Karpas-422 (cell line): ENCODE measurements at regions not wholly inside any gene's neighbourhood (a gene's known extent, or its start where the extent isn't known, plus 50 kb on each side); places are given as distances from the start of the nearest gene placed in this dataset.
"Not testable (repeated sequence)": the region's sequence is repeated elsewhere in the genome, so short reads cannot be mapped to it uniquely, and the experiment has no call there.

ENCODE experiments used
- DNase-seq: peaks from one replicate; pipeline ENCODE4 v3.0.0-alpha.2; 2015
- H2AFZ ChIP-seq: fragments of 200-600 bp; sonication (generic); 2 replicates; pipeline ENCODE4 v1.6.1; 2014; ENCODE audit warnings: antibody characterized with exemption, low read length, mixed read lengths
- H3K27ac ChIP-seq: fragments of 200-600 bp; sonication (generic); 2 replicates; pipeline ENCODE4 v1.5.1; 2014; ENCODE audit warnings: mild to moderate bottlenecking, low read length, moderate library complexity
- H3K27me3 ChIP-seq: fragments of 200-600 bp; sonication (generic); 2 replicates; pipeline ENCODE4 v1.6.1; 2014; ENCODE audit warnings: low read length, mixed read lengths
- H3K36me3 ChIP-seq: fragments of 200-600 bp; sonication (generic); 2 replicates; pipeline ENCODE4 v1.6.1; 2014; ENCODE audit warnings: low read length, mixed read lengths; ENCODE audit not compliant: insufficient read depth
- H3K4me1 ChIP-seq: fragments of 200-600 bp; sonication (generic); 2 replicates; pipeline ENCODE4 v1.6.1; 2014; ENCODE audit warnings: mild to moderate bottlenecking, low read length, mixed read lengths
- H3K4me2 ChIP-seq: fragments of 200-600 bp; sonication (generic); 2 replicates; pipeline ENCODE4 v1.6.1; 2014; ENCODE audit warnings: low read length, low read depth, mild to moderate bottlenecking; ENCODE audit not compliant: poor library complexity, severe bottlenecking
- H3K4me3 ChIP-seq: fragments of 200-600 bp; sonication (generic); 2 replicates; pipeline ENCODE4 v1.5.1; 2014; ENCODE audit warnings: mild to moderate bottlenecking, antibody characterized with exemption, low read length, mixed read lengths
- H3K79me2 ChIP-seq: fragments of 200-600 bp; sonication (generic); 2 replicates; pipeline ENCODE4 v1.6.1; 2014; ENCODE audit warnings: mild to moderate bottlenecking, low read length, mixed read lengths
- H3K9ac ChIP-seq: fragments of 200-600 bp; sonication (generic); 2 replicates; pipeline ENCODE4 v1.6.0; 2014; ENCODE audit warnings: low read length
- H3K9me2 ChIP-seq: fragments of 200-600 bp; sonication (generic), shearing (Covaris generic); replicated peaks from 2 replicates; pipeline ENCODE4 v1.6.0; 2014; ENCODE audit warnings: mild to moderate bottlenecking, low read length, moderate library complexity; ENCODE audit not compliant: insufficient read depth
- H3K9me3 ChIP-seq: fragments of 300-700, 200-600 bp; sonication (generic); 2 replicates; pipeline ENCODE4 v1.6.1; 2014; ENCODE audit warnings: low read length, mixed read lengths
- H4K20me1 ChIP-seq: fragments of 200-600 bp; sonication (generic); 2 replicates; pipeline ENCODE4 v1.6.1; 2014; ENCODE audit warnings: mild to moderate bottlenecking, antibody characterized with exemption, low read length, low read depth; ENCODE audit not compliant: insufficient read depth

DNA sequence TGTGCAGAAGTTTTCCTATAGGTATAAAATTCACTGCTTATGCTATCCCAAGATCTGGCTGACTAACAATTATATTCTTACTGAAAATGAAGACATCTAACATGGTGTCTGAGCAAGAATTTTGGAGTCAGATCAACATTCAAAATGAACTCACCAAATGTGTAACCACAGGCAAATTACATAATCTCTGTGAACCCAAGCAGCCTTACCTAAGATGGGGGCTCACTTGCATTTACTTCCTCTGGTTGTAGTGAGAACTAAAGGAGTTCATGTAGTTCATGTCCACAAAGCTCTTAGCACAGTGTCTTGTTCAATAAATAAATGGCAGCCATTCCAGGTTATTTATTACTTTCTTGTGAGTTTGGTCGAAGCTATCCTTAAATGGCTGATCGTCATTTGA is 163.9 kb upstream of the LCORL start:
- Histone ChIP-seq H3K9me2 (no peaks in the 10 kb centered on the region), H3K4me2 (peak overlapping the region; percentile 36), H3K27me3 (no peaks in the 10 kb centered on the region), H3K36me3 (no peaks in the 10 kb centered on the region), H3K4me1 (peaks cover 32% of the 10 kb centered on the region), H3K4me3 (no peak overlapping the region), H3K9me3 (no peaks in the 10 kb centered on the region), H3K79me2 (no peaks in the 10 kb centered on the region), H2AFZ (peak overlapping the region; percentile 17; the same call in 1 of the 2 replicates), H3K9ac (no peak overlapping the region), H3K27ac (no peak overlapping the region), H4K20me1 (no peaks in the 10 kb centered on the region)
- peak; percentile 73 for DNase-seq

DNA sequence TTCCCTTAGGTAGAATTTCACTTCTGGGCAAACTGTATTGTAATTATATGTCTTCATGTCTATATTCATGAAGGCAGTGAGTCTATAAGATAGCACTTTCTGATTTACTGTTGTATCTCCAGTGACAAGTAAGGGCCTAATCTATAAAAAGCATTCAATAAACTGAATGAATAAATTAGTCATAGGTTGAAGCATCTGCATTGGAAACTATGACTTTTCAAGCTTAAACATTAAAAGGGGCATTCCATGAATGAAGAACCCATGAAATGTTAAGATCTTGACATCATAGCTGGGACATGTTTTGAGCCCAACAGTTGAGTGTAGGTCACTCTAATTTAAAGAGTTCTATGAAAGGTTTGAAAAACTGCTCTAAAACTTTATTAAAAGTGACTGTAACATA is 159.3 kb upstream of the LCORL start:
- no peak for DNase-seq
- H3K9ac ChIP-seq: no peak overlapping the region
- no peak overlapping the region for H3K27ac ChIP-seq
- H2AFZ ChIP-seq: no peak overlapping the region
- H3K4me3 ChIP-seq: no peak overlapping the region
- H3K4me2 ChIP-seq: no peak overlapping the region
- no peaks in the 10 kb centered on the region for H3K79me2 ChIP-seq
- peaks cover 12% of the 10 kb centered on the region for H3K4me1 ChIP-seq
- no peaks in the 10 kb centered on the region for H3K9me3 ChIP-seq
- H4K20me1 ChIP-seq: no peaks in the 10 kb centered on the region
- no peaks in the 10 kb centered on the region for H3K36me3 ChIP-seq
- H3K27me3 ChIP-seq: no peaks in the 10 kb centered on the region
- no peaks in the 10 kb centered on the region for H3K9me2 ChIP-seq

DNA sequence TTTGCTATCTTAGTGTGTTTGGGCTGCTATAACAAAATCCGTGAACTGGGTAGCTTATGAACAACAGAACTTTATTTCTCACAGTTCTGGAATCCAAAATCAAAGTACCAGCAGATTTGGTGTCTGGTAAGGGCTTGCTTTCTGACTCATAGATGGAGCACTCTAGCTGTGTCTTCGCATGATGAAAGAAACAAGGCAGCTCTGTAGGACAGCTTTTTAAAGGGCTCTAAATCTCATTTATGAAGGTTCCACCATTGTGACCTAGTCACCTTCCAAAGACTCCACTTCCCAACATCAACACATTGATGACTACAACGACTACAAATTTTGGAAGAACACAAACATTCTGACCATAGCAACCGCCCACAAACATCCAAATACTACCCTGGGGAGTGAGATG is 158.6 kb upstream of the LCORL start:
- Histone ChIP-seq H3K27ac (no peak overlapping the region), H3K9me3 (no peaks in the 10 kb centered on the region), H3K27me3 (no peaks in the 10 kb centered on the region), H4K20me1 (no peaks in the 10 kb centered on the region), H3K79me2 (no peaks in the 10 kb centered on the region), H3K4me2 (no peak overlapping the region), H3K9ac (no peak overlapping the region), H2AFZ (no peak overlapping the region), H3K4me1 (peaks cover 4% of the 10 kb centered on the region), H3K9me2 (no peaks in the 10 kb centered on the region), H3K4me3 (no peak overlapping the region), H3K36me3 (no peaks in the 10 kb centered on the region)
- DNase-seq: no peak

DNA sequence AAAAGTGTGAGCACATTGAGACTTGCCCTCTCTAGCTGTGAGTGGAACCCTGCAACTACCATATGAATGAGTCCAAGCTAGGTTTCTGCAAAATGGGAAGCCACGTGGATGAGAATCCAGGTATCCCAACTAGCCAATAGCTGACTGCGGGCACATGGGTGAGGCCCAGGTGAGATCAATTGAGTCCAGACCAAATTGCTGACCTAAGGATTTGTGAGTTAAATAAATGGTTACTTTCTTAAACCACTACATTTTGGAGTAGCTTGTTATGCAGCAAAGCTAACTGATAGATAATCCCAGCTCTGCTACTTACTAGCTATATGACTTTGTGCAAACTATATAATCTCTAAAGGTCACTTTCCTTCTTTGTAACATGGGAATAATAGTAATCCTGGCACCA is 150.3 kb upstream of the LCORL start:
- no peak overlapping the region for H3K9ac ChIP-seq
- no peaks in the 10 kb centered on the region for H3K9me2 ChIP-seq
- no peak for DNase-seq
- no peaks in the 10 kb centered on the region for H4K20me1 ChIP-seq
- H3K36me3 ChIP-seq: no peaks in the 10 kb centered on the region
- no peaks in the 10 kb centered on the region for H3K4me1 ChIP-seq
- H3K79me2 ChIP-seq: no peaks in the 10 kb centered on the region
- H3K27me3 ChIP-seq: no peaks in the 10 kb centered on the region
- H3K9me3 ChIP-seq: no peaks in the 10 kb centered on the region
- no peak overlapping the region for H3K27ac ChIP-seq
- H3K4me3 ChIP-seq: no peak overlapping the region
- no peak overlapping the region for H3K4me2 ChIP-seq
- H2AFZ ChIP-seq: no peak overlapping the region

DNA sequence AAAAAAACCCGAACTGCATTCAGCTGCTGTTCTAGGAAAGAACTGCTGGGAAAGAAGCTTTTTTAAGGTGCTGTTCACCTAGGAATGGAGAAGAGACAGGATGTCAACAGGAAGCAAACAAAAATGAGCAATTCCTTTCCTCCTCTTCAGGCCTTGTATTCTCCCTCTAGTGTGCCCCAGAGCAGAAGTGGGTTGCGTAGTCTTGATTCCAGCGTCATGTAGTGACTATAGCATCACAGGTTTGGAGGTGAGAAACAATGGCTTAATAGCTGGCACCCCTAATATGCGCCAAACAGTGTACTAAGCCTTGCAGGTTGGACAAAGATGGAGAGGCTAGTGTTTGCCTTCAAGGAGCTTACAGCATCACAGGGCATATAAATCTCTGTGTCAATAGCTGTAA is 146.3 kb upstream of the LCORL start:
- Histone ChIP-seq H3K9me3 (no peaks in the 10 kb centered on the region), H3K79me2 (no peaks in the 10 kb centered on the region), H3K27me3 (no peaks in the 10 kb centered on the region), H4K20me1 (no peaks in the 10 kb centered on the region), H3K27ac (no peak overlapping the region), H3K9ac (no peak overlapping the region), H3K4me2 (no peak overlapping the region), H3K4me3 (no peak overlapping the region), H2AFZ (no peak overlapping the region), H3K9me2 (no peaks in the 10 kb centered on the region), H3K36me3 (no peaks in the 10 kb centered on the region), H3K4me1 (no peaks in the 10 kb centered on the region)
- no peak for DNase-seq

DNA sequence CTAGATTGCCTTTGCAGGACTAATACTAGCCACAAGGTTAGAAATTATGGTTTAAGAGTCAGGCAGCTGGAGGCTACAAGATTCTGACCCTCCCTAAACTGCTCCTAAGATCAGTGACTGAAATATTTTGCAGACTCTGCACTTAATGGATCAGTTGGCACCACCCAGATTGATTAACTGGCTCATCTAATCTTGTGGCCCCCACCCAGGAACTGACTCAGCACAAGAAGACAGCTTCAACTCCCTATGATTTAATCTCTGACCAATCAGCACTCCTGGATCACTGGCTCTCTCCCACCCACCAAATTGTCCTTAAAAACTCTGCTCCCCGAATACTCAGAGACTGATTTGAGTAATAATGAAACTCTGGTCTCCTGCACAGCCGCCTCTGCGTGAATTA is 145.4 kb upstream of the LCORL start:
- Histone ChIP-seq H3K4me2 (no peak overlapping the region), H2AFZ (no peak overlapping the region), H3K9me3 (no peaks in the 10 kb centered on the region), H3K4me1 (no peaks in the 10 kb centered on the region), H3K27me3 (no peaks in the 10 kb centered on the region), H3K9me2 (no peaks in the 10 kb centered on the region), H3K79me2 (no peaks in the 10 kb centered on the region), H3K9ac (no peak overlapping the region), H4K20me1 (no peaks in the 10 kb centered on the region), H3K36me3 (no peaks in the 10 kb centered on the region), H3K4me3 (no peak overlapping the region), H3K27ac (no peak overlapping the region)
- no peak for DNase-seq

DNA sequence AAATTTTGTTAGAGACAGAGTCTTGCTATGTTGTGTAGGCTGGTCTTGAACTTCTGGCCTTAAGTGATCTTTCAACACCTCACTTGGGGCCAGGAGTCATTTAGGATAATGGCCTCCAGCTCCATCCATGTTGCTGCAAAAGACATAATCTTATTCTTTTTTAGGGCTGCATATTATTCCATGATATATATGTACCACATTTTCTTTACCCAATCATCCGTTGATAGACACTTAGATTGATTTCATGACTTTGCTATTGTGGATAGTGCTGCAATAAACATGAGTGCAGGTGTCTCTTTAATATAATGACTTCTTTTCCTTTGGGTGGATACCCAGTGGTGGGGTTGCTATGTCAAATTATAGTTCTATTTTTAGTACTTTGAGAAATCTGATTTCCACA is 140.9 kb upstream of the LCORL start:
- Histone ChIP-seq H3K27me3 (no peaks in the 10 kb centered on the region), H3K36me3 (no peaks in the 10 kb centered on the region), H3K4me3 (no peak overlapping the region), H3K27ac (no peak overlapping the region), H3K9me2 (no peaks in the 10 kb centered on the region), H2AFZ (no peak overlapping the region), H3K9me3 (no peaks in the 10 kb centered on the region), H4K20me1 (no peaks in the 10 kb centered on the region), H3K4me2 (no peak overlapping the region), H3K79me2 (no peaks in the 10 kb centered on the region), H3K9ac (no peak overlapping the region), H3K4me1 (no peaks in the 10 kb centered on the region)
- DNase-seq: no peak

DNA sequence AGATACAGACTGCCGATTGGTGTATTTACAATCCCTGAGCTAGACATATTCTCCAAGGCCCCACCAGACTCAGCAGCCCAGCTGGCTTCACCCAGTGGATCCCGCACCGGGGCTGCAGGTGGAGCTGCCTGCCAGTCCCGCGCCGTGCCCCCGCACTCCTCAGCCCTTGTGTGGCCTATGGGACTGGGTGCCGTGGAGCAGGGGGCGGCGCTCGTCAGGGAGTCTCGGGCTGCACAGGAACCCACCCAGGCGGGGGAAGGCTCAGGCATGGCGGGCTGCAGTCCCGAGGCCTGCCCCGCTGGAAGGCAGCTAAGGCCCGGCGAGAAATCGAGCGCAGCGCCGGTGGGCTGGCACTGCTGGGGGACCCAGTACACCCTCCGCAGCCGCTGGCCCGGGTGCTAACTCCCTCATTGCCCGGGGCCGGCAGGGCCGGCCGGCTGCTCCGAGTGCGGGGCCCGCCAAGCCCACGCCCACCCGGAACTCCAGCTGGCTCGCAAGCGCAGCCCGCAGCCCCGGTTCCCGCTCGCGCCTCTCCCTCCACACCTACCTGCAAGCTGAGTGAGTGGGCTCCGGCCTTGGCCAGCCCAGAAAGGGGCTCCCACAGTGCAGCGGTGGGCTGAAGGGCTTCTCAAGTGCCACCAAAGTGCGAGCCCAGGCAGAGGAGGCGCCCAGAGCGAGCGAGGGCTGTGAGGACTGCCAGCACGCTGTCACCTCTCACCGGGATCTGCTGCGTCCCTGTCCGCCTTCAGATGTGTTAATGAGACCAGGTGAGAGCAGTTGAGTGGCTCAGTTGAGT is 137.8 kb upstream of the LCORL start:
- not testable (repeated sequence) for H3K36me3 ChIP-seq, H2AFZ ChIP-seq, H3K9me3 ChIP-seq, H3K9ac ChIP-seq, H4K20me1 ChIP-seq, H3K27ac ChIP-seq, H3K4me2 ChIP-seq, H3K4me3 ChIP-seq, H3K27me3 ChIP-seq, H3K9me2 ChIP-seq, H3K4me1 ChIP-seq, H3K79me2 ChIP-seq, DNase-seq
